ENCODE measurements at regions not wholly inside any gene's neighbourhood (a gene's known extent, or its start where the extent isn't known, plus 50 kb on each side); places are given as distances from the start of the nearest gene placed in this dataset.

DNA sequence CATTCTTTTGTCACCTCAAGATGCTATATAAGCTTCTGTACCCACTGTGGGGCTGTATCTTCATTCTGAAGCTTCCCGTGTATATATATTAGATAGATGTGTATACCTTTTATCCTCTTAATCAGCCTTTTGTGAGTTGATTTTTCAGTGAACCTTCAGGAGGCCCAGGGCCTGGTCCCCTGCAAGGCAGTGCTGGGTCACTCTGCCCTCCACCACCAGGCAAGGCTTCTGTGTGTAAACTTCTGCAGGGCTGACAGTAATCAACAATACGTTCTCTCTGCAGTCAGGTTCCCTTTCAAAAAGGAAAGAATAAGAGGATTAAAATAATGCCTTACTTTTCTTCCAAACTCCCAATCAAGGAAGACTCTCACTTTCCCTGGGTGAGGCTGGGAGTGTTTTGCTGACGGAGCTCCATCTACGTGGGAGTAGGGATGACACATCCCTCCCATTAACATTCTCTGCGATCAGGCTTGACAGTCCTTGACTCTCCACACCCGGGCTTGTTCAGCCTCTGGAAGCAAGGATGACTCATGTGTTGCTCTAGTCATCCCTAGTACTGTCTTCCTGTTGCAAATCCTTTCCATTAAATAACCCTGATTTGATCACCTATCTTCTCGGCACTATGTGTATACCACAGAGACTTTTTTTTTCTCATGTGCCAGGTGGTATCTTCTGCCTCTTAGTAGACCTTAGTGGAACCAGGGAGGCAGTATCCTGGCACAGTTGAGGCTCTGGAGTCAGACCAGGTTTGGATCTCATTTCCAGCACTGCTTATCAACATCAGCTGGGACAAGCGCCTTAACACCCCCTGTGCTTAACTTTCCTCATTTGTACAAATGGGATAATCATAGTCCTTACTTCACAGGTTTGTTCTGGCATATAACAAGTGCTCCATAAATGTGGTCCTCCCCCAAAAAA lies 70.3 kb upstream of the KCNK1 start:
- TF ChIP-seq POLR2A (IDR thresholded peaks at IDR 0.05) (no peak), EP300 (IDR thresholded peaks at IDR 0.05) (no peak)
- TF ChIP-seq, protein P1, sequence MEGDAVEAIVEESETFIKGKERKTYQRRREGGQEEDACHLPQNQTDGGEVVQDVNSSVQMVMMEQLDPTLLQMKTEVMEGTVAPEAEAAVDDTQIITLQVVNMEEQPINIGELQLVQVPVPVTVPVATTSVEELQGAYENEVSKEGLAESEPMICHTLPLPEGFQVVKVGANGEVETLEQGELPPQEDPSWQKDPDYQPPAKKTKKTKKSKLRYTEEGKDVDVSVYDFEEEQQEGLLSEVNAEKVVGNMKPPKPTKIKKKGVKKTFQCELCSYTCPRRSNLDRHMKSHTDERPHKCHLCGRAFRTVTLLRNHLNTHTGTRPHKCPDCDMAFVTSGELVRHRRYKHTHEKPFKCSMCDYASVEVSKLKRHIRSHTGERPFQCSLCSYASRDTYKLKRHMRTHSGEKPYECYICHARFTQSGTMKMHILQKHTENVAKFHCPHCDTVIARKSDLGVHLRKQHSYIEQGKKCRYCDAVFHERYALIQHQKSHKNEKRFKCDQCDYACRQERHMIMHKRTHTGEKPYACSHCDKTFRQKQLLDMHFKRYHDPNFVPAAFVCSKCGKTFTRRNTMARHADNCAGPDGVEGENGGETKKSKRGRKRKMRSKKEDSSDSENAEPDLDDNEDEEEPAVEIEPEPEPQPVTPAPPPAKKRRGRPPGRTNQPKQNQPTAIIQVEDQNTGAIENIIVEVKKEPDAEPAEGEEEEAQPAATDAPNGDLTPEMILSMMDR (IDR thresholded peaks at IDR 0.05), result no peak
